ENCODE measurements at regions not wholly inside any gene's neighbourhood (a gene's known extent, or its start where the extent isn't known, plus 50 kb on each side); places are given as distances from the start of the nearest gene placed in this dataset.

DNA sequence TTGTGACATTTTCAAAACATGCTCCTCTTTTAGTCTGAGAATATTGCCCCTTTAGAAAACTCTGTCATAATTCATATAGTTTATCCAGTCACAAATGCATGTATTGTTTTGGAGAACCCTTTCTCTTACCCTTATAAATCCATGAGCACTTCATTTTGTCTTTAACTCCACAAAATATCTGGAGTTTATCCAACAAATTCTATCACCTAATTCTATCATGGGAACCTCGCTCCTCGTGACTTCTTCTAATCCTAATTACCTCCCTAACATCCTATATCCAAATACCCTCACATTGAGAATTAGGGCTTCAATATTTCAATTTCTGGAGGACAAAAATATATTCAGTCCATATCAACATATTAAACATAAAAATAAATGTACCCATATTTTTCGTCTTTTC lies 1565.9 kb downstream of the ARAP2 start:
- no peaks in the 10 kb centered on the region for H3K36me3 ChIP-seq (ENCODE audit: control insufficient read depth, insufficient read depth, low read length)

DNA sequence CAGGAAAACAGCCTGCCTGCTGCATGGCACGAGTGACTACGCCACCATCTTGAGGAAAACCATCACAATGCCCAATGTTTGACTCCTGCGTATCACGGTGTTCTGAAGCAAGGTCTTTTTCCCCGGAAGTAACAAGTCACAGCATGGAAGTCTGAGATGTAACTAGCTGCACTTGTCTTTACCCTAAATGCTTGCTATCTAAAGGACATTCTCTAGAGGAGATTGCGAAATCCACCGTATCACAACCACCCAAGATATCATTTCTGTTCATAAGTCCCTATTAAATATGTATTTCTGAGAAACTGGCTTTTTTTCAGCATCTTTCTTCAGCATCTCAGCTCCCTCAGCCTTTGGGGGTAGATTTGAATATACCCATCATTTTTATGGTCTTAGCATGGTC lies 1565.1 kb downstream of the ARAP2 start:
- H3K79me2 ChIP-seq (ENCODE audit: control insufficient read depth, insufficient read depth, low read length) = no peaks in the 10 kb centered on the region
- H3K4me3 ChIP-seq (replicated peaks in 1 of 4; ENCODE audit: control extremely low read depth in 1 of 4, insufficient read depth in 1 of 4, low read depth in 3 of 4, low read length in 4 of 4) = no peak overlapping the region
- no peak overlapping the region for H2AFZ ChIP-seq (ENCODE audit: low read length)

More for the DNA sequence above, 1565.9 kb downstream of the ARAP2 start:
- no peaks in the 10 kb centered on the region for H3K79me2 ChIP-seq (ENCODE audit: control insufficient read depth, insufficient read depth, low read length)
- H2AFZ ChIP-seq (ENCODE audit: low read length) = no peak overlapping the region
- H3K27ac ChIP-seq (ENCODE audit: insufficient read depth, low read length) = no peak overlapping the region
- no peaks in the 10 kb centered on the region for H3K27me3 ChIP-seq (ENCODE audit: control insufficient read depth, insufficient read depth, low read length)
- H4K20me1 ChIP-seq (ENCODE audit: control insufficient read depth, extremely low read depth, insufficient read depth, low read length) = no peaks in the 10 kb centered on the region
- DNase-seq (ENCODE audit: low read depth in 2 of 2) = no peak
- no peak overlapping the region for H3K9ac ChIP-seq (ENCODE audit: insufficient read depth, low read length)
- no peaks in the 10 kb centered on the region for H3K4me1 ChIP-seq (ENCODE audit: control insufficient read depth, extremely low read depth, insufficient read depth, low read length)
- H3K9me3 ChIP-seq (ENCODE audit: control insufficient read depth, insufficient read depth, low read depth, low read length) = no peaks in the 10 kb centered on the region
- no peak overlapping the region for H3K4me2 ChIP-seq (ENCODE audit: extremely low read depth, insufficient read depth, low read length)
- H3K4me3 ChIP-seq (replicated peaks in 1 of 4; ENCODE audit: control extremely low read depth in 1 of 4, insufficient read depth in 1 of 4, low read depth in 3 of 4, low read length in 4 of 4) = no peak overlapping the region
- TF ChIP-seq, protein P1, sequence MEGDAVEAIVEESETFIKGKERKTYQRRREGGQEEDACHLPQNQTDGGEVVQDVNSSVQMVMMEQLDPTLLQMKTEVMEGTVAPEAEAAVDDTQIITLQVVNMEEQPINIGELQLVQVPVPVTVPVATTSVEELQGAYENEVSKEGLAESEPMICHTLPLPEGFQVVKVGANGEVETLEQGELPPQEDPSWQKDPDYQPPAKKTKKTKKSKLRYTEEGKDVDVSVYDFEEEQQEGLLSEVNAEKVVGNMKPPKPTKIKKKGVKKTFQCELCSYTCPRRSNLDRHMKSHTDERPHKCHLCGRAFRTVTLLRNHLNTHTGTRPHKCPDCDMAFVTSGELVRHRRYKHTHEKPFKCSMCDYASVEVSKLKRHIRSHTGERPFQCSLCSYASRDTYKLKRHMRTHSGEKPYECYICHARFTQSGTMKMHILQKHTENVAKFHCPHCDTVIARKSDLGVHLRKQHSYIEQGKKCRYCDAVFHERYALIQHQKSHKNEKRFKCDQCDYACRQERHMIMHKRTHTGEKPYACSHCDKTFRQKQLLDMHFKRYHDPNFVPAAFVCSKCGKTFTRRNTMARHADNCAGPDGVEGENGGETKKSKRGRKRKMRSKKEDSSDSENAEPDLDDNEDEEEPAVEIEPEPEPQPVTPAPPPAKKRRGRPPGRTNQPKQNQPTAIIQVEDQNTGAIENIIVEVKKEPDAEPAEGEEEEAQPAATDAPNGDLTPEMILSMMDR (conservative IDR thresholded peaks at IDR 0.05 in 1 of 2, IDR thresholded peaks at IDR 0.05 in 1 of 2; ENCODE audit: low read depth in 1 of 2, low read length in 2 of 2) = no peak
- TF ChIP-seq EZH2 (IDR thresholded peaks at IDR 0.05; ENCODE audit: low read length, missing control alignments) = no peak

DNA sequence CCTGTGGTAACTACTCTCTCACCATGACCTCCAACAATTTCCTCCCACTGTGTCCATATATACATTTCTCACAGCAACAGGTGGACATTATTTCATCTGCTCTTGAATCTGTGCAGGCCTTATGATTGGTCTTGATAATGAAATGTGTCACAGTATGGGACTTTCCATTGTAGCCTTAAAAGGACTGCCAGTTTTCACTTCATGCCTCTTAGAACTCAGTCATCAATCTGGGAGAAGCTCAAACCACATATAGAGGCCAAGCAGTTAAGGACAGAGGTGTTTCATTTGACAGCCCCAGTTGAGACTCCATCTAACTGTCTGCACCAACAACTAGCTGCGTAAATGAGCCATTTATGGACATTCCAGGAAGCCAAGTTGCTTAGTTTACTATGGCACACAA lies 1534.8 kb downstream of the ARAP2 start:
- no peak overlapping the region for H3K27ac ChIP-seq (ENCODE audit: insufficient read depth, low read length)
- no peak overlapping the region for H3K4me3 ChIP-seq (replicated peaks in 1 of 4; ENCODE audit: control extremely low read depth in 1 of 4, insufficient read depth in 1 of 4, low read depth in 3 of 4, low read length in 4 of 4)
- H3K27me3 ChIP-seq (ENCODE audit: control insufficient read depth, insufficient read depth, low read length) = no peaks in the 10 kb centered on the region
- no peaks in the 10 kb centered on the region for H3K79me2 ChIP-seq (ENCODE audit: control insufficient read depth, insufficient read depth, low read length)
- H4K20me1 ChIP-seq (ENCODE audit: control insufficient read depth, extremely low read depth, insufficient read depth, low read length) = no peaks in the 10 kb centered on the region
- no peak for TF ChIP-seq EZH2 (IDR thresholded peaks at IDR 0.05; ENCODE audit: low read length, missing control alignments)
- TF ChIP-seq, protein P1 (conservative IDR thresholded peaks at IDR 0.05 in 1 of 2, IDR thresholded peaks at IDR 0.05 in 1 of 2; ENCODE audit: low read depth in 1 of 2, low read length in 2 of 2) = no peak
- H3K36me3 ChIP-seq (ENCODE audit: control insufficient read depth, insufficient read depth, low read length) = no peaks in the 10 kb centered on the region
- no peaks in the 10 kb centered on the region for H3K9me3 ChIP-seq (ENCODE audit: control insufficient read depth, insufficient read depth, low read depth, low read length)
- DNase-seq (ENCODE audit: low read depth in 2 of 2) = no peak
- H2AFZ ChIP-seq (ENCODE audit: low read length) = no peak overlapping the region
- H3K4me1 ChIP-seq (ENCODE audit: control insufficient read depth, extremely low read depth, insufficient read depth, low read length) = no peaks in the 10 kb centered on the region
- H3K4me2 ChIP-seq (ENCODE audit: extremely low read depth, insufficient read depth, low read length) = no peak overlapping the region
- no peak overlapping the region for H3K9ac ChIP-seq (ENCODE audit: insufficient read depth, low read length)

More for the DNA sequence above, 1565.1 kb downstream of the ARAP2 start:
- no peak for DNase-seq (ENCODE audit: low read depth in 2 of 2)
- H3K27ac ChIP-seq (ENCODE audit: insufficient read depth, low read length) = no peak overlapping the region
- H3K4me2 ChIP-seq (ENCODE audit: extremely low read depth, insufficient read depth, low read length) = no peak overlapping the region
- H3K4me1 ChIP-seq (ENCODE audit: control insufficient read depth, extremely low read depth, insufficient read depth, low read length) = no peaks in the 10 kb centered on the region
- TF ChIP-seq, protein P1 (conservative IDR thresholded peaks at IDR 0.05 in 1 of 2, IDR thresholded peaks at IDR 0.05 in 1 of 2; ENCODE audit: low read depth in 1 of 2, low read length in 2 of 2) = no peak
- no peak for TF ChIP-seq EZH2 (IDR thresholded peaks at IDR 0.05; ENCODE audit: low read length, missing control alignments)
- no peaks in the 10 kb centered on the region for H3K9me3 ChIP-seq (ENCODE audit: control insufficient read depth, insufficient read depth, low read depth, low read length)
- no peaks in the 10 kb centered on the region for H3K36me3 ChIP-seq (ENCODE audit: control insufficient read depth, insufficient read depth, low read length)
- H3K27me3 ChIP-seq (ENCODE audit: control insufficient read depth, insufficient read depth, low read length) = no peaks in the 10 kb centered on the region
- no peak overlapping the region for H3K9ac ChIP-seq (ENCODE audit: insufficient read depth, low read length)
- H4K20me1 ChIP-seq (ENCODE audit: control insufficient read depth, extremely low read depth, insufficient read depth, low read length) = no peaks in the 10 kb centered on the region

All from fibroblast of lung (primary cell).